HG02970 (cell line): ENCODE measurements at regions not wholly inside any gene's neighbourhood (a gene's known extent, or its start where the extent isn't known, plus 50 kb on each side); places are given as distances from the start of the nearest gene placed in this dataset.
"Not testable (repeated sequence)": the region's sequence is repeated elsewhere in the genome, so short reads cannot be mapped to it uniquely, and the experiment has no call there.

ENCODE experiments used
- ATAC-seq: cut with Tn5 transposase; IDR thresholded peaks from one replicate; pipeline ENCODE4 v1.9.1; 2021; ENCODE audit warnings: mild to moderate bottlenecking, moderate library complexity, moderate number of reproducible peaks; ENCODE audit not compliant: unreplicated experiment, low FRiP score

GRCh38 chr11:12585861-12586260 is 88.4 kb upstream of the TEAD1 start:
- no peak for ATAC-seq

GRCh38 chr11:12587333-12587991 is 86.8 kb upstream of the TEAD1 start:
- ATAC-seq = no peak

- ATAC-seq = no peak
Measured at GRCh38 chr11:12591706-12592105, 82.5 kb upstream of the TEAD1 start.

GRCh38 chr11:12592283-12592682 is 81.9 kb upstream of the TEAD1 start:
- ATAC-seq = no peak

GRCh38 chr11:12595089-12595847 is 79.0 kb upstream of the TEAD1 start:
- ATAC-seq = not testable (repeated sequence)

GRCh38 chr11:12598330-12599256 is 75.6 kb upstream of the TEAD1 start:
- ATAC-seq = no peak

- peak; percentile 72 for ATAC-seq
Measured at GRCh38 chr11:12599408-12600143, 74.6 kb upstream of the TEAD1 start.

- no peak for ATAC-seq
Measured at GRCh38 chr11:12600829-12601228, 73.4 kb upstream of the TEAD1 start.

GRCh38 chr11:12602421-12602820 is 71.8 kb upstream of the TEAD1 start:
- ATAC-seq = no peak

GRCh38 chr11:12603143-12604088 is 70.8 kb upstream of the TEAD1 start:
- ATAC-seq = no peak

- ATAC-seq = no peak
Measured at GRCh38 chr11:12604557-12605153, 69.6 kb upstream of the TEAD1 start.

- ATAC-seq = no peak
Measured at GRCh38 chr11:12606597-12606996, 67.6 kb upstream of the TEAD1 start.

- ATAC-seq = not testable (repeated sequence)
Measured at GRCh38 chr11:12608678-12609077, 65.5 kb upstream of the TEAD1 start.

- no peak for ATAC-seq
Measured at GRCh38 chr11:12611352-12611751, 62.9 kb upstream of the TEAD1 start.

GRCh38 chr11:12617632-12618031 is 56.6 kb upstream of the TEAD1 start:
- ATAC-seq = no peak

- ATAC-seq = no peak
Measured at GRCh38 chr11:12618743-12619540, 55.3 kb upstream of the TEAD1 start.

- ATAC-seq = no peak
Measured at GRCh38 chr11:12623869-12624268, 50.4 kb upstream of the TEAD1 start.
